ENCODE measurements at regions not wholly inside any gene's neighbourhood (a gene's known extent, or its start where the extent isn't known, plus 50 kb on each side); places are given as distances from the start of the nearest gene placed in this dataset.

- no peak for TF ChIP-seq CTCF (optimal IDR thresholded peaks at IDR 0.05 in 1 of 3, IDR thresholded peaks at IDR 0.05 in 1 of 3, conservative IDR thresholded peaks at IDR 0.05 in 1 of 3; ENCODE audit: extremely low read depth in 1 of 3, insufficient read depth in 2 of 3, low read length in 3 of 3)
- no peak for TF ChIP-seq EZH2 (IDR thresholded peaks at IDR 0.05; ENCODE audit: low read length)
Measured at GRCh38 chr10:28400681-28401080, 97.8 kb upstream of the MPP7 start.

All from keratinocyte (primary cell).